OCI-LY1 (cell line): ENCODE measurements at regions not wholly inside any gene's neighbourhood (a gene's known extent, or its start where the extent isn't known, plus 50 kb on each side); places are given as distances from the start of the nearest gene placed in this dataset.

Source experiments
- H2AFZ ChIP-seq: fragments of 200-600 bp; sonication (generic), shearing (Covaris generic); 2 replicates; pipeline ENCODE4 v1.6.0; 2014; ENCODE audit warnings: antibody characterized with exemption, mild to moderate bottlenecking, low read length
- H3F3A ChIP-seq: fragments of 200-600 bp; sonication (generic), shearing (Covaris generic); 2 replicates; pipeline ENCODE4 v1.6.0; 2014; ENCODE audit warnings: mild to moderate bottlenecking, antibody characterized with exemption, low read length, moderate library complexity; ENCODE audit not compliant: insufficient read depth
- H3K27ac ChIP-seq: fragments of 200-600 bp; sonication (generic); 2 replicates; pipeline ENCODE4 v1.5.1; 2014; ENCODE audit warnings: low read length, mixed run types, mild to moderate bottlenecking, low read depth; ENCODE audit not compliant: poor library complexity, severe bottlenecking
- H3K27me3 ChIP-seq: fragments of 200-600 bp; sonication (generic); 2 replicates; pipeline ENCODE4 v1.6.0; 2014; ENCODE audit warnings: antibody characterized with exemption, mild to moderate bottlenecking, low read length, moderate library complexity; ENCODE audit not compliant: insufficient read depth
- H3K36me3 ChIP-seq: fragments of 200-600 bp; sonication (generic); 2 replicates; pipeline ENCODE4 v1.6.1; 2014; ENCODE audit warnings: mild to moderate bottlenecking, antibody characterized with exemption, low read length, moderate library complexity, mixed read lengths; ENCODE audit not compliant: insufficient read depth
- H3K4me1 ChIP-seq: fragments of 200-600 bp; sonication (generic); 2 replicates; pipeline ENCODE4 v1.5.1; 2014; ENCODE audit warnings: mild to moderate bottlenecking, low read length, moderate library complexity; ENCODE audit not compliant: insufficient read depth, severe bottlenecking
- H3K4me2 ChIP-seq: fragments of 200-600 bp; sonication (generic), shearing (Covaris generic); 2 replicates; pipeline ENCODE4 v1.6.1; 2014; ENCODE audit warnings: low read length
- H3K4me3 ChIP-seq: fragments of 200-600 bp; sonication (generic); 2 replicates; pipeline ENCODE4 v1.5.1; 2014; ENCODE audit warnings: low read length, low read depth, mild to moderate bottlenecking, mixed read lengths; ENCODE audit not compliant: poor library complexity, severe bottlenecking
- H3K79me2 ChIP-seq: fragments of 200-600 bp; shearing (Covaris generic); 2 replicates; pipeline ENCODE4 v1.6.1; 2016; ENCODE audit warnings: mixed run types, low read length, mixed read lengths; ENCODE audit not compliant: insufficient read depth
- H3K9ac ChIP-seq: fragments of 200-600 bp; sonication (generic), shearing (Covaris generic); 2 replicates; pipeline ENCODE4 v1.6.1; 2014; ENCODE audit warnings: mild to moderate bottlenecking, low read length, mixed read lengths
- H3K9me2 ChIP-seq: fragments of 200-600 bp; sonication (generic), shearing (Covaris generic); 2 replicates; pipeline ENCODE4 v1.6.1; 2014; ENCODE audit warnings: low read depth, mild to moderate bottlenecking, low read length, mixed read lengths
- H3K9me3 ChIP-seq: fragments of 200-600 bp; shearing (Covaris generic); 2 replicates; pipeline ENCODE4 v1.6.1; 2014; ENCODE audit warnings: low read length, mixed read lengths
- H4K20me1 ChIP-seq: fragments of 200-600 bp; sonication (generic), shearing (Covaris generic); 2 replicates; pipeline ENCODE4 v1.6.0; 2016; ENCODE audit warnings: mild to moderate bottlenecking, low read length; ENCODE audit not compliant: insufficient read depth
- EZH2 ChIP-seq: fragments of 200-600 bp; sonication (generic), shearing (Covaris generic); IDR thresholded peaks from 2 replicates; pipeline ENCODE4 v1.8.0; 2017; ENCODE audit warnings: borderline replicate concordance, mixed run types, mild to moderate bottlenecking, antibody characterized with exemption, low read length, moderate library complexity, mixed read lengths
- TF ChIP-seq, protein P1 (sequence below): fragments of 200-600 bp; sonication (generic), shearing (Covaris generic); IDR thresholded peaks from 2 replicates; pipeline ENCODE4 v1.5.1; 2017; ENCODE audit warnings: mild to moderate bottlenecking, antibody characterized with exemption, low read length, moderate library complexity, mixed read lengths

DNA sequence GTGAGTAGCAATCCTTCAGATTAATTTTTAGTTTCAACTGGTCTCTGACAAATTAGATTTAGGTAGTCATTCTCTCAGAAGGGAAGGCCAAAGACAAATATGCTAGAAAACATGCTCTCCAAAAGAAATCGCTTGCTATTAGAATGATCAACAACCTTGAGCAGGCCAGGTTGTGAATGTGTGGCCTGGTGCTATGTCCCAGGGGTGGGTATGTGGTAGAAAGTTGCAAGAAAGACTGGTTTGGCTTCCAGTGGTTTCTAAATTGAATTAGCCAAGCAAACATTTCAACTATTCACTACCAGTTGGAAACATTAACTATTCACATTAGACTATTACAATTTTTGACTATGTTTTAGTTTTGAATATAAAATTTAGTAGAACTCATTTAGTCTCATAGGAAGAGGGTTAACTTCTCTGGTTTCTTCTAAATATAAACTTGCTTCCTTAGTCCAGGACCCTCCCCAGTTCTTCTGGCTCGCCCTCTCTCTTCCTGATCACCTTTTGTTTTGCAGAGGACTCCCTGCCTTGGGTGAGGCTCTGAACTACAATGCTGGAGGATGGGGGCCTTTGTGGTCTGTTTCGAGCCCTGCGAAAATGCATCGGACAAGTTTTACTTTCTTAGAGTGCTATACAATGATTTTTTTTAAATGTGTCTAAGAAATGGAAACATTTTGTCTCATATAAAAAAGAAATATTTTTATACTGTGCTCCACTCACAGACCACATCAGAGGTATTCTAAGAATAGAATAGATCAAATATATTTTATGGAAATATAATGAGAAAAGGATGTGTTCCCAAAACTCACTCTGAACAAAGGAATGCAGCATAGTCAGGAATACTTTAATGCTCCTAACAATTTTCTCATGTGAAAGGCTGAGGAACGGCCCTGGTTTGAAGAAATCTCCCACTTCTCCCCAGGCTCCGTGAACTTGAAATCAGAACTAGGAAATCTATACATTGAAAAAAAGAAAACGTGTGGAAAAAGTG is 375.0 kb upstream of the ZEB2 start:
- no peak for TF ChIP-seq EZH2
- Histone ChIP-seq H4K20me1 (no peaks in the 10 kb centered on the region), H3K9me2 (no peaks in the 10 kb centered on the region), H3F3A (no peaks in the 10 kb centered on the region), H2AFZ (no peak overlapping the region), H3K36me3 (no peaks in the 10 kb centered on the region), H3K4me3 (no peak overlapping the region), H3K27me3 (no peaks in the 10 kb centered on the region), H3K4me2 (no peak overlapping the region), H3K9ac (no peak overlapping the region), H3K27ac (no peak overlapping the region), H3K79me2 (no peaks in the 10 kb centered on the region), H3K9me3 (0 out of 2 replicates have a peak, but pooled peaks cover 2% of the 10 kb centered on the region), H3K4me1 (peaks cover 7% of the 10 kb centered on the region)

DNA sequence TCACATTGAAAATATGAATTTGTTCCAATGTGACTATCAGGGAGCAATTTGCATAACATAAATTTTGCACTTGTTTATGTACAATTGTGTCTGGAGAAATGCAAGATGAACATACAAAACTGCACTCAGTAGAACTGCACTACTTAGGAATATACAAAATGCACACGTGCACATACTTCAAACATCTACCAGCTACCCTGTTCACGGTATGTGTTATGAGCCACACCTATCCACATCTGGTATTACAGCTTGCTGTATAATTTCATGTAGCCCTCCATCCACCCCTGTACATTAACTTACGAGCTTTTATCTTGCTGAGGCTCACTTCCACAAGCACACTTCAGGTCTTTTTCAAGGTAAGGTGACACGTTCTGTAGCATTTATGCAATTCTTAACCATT is 373.5 kb upstream of the ZEB2 start:
- Histone ChIP-seq H3K9me2 (no peaks in the 10 kb centered on the region), H3K36me3 (no peaks in the 10 kb centered on the region), H3K9me3 (0 out of 2 replicates have a peak, but pooled peaks cover 2% of the 10 kb centered on the region), H3K27me3 (no peaks in the 10 kb centered on the region), H3K4me2 (no peak overlapping the region), H2AFZ (no peak overlapping the region), H3K9ac (no peak overlapping the region), H3K4me1 (peaks cover 7% of the 10 kb centered on the region), H3K79me2 (no peaks in the 10 kb centered on the region), H3F3A (no peaks in the 10 kb centered on the region), H3K27ac (no peak overlapping the region), H3K4me3 (no peak overlapping the region), H4K20me1 (no peaks in the 10 kb centered on the region)
- TF ChIP-seq EZH2 = no peak
- TF ChIP-seq, protein P1, sequence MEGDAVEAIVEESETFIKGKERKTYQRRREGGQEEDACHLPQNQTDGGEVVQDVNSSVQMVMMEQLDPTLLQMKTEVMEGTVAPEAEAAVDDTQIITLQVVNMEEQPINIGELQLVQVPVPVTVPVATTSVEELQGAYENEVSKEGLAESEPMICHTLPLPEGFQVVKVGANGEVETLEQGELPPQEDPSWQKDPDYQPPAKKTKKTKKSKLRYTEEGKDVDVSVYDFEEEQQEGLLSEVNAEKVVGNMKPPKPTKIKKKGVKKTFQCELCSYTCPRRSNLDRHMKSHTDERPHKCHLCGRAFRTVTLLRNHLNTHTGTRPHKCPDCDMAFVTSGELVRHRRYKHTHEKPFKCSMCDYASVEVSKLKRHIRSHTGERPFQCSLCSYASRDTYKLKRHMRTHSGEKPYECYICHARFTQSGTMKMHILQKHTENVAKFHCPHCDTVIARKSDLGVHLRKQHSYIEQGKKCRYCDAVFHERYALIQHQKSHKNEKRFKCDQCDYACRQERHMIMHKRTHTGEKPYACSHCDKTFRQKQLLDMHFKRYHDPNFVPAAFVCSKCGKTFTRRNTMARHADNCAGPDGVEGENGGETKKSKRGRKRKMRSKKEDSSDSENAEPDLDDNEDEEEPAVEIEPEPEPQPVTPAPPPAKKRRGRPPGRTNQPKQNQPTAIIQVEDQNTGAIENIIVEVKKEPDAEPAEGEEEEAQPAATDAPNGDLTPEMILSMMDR = no peak

DNA sequence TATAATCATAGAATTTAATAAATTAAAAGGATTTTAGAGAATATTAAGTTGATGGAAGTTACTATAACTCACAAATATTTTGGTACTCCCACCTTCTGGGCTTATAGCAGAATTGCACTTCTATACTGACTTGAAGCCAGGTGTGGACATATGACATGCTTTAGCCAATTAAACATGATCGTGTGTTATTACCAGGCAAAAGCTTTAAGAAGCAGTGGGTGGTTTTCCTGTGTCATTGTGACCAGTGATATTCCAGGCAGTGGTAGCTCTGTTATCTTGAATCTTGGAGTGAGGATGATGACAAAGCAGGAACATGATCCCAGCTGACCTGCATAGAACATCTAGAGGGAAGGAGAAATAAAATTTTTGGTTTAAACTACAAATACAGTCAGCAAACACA is 370.9 kb upstream of the ZEB2 start:
- Histone ChIP-seq H3K9me2 (no peaks in the 10 kb centered on the region), H3K9ac (no peak overlapping the region), H3F3A (no peaks in the 10 kb centered on the region), H2AFZ (0 out of 2 replicates have a peak overlapping the region, but pooled peaks have one; percentile 35), H3K4me1 (peaks cover 7% of the 10 kb centered on the region), H3K79me2 (no peaks in the 10 kb centered on the region), H3K4me3 (no peak overlapping the region), H3K4me2 (no peak overlapping the region), H3K36me3 (no peaks in the 10 kb centered on the region), H3K9me3 (0 out of 2 replicates have a peak, but pooled peaks cover 2% of the 10 kb centered on the region), H3K27ac (peak overlapping the region; percentile 41), H3K27me3 (no peaks in the 10 kb centered on the region), H4K20me1 (no peaks in the 10 kb centered on the region)
- TF ChIP-seq, protein P1 = peak; percentile 41
- no peak for TF ChIP-seq EZH2
